Stomach (tissue), 8 donors: ENCODE measurements at regions not wholly inside any gene's neighbourhood (a gene's known extent, or its start where the extent isn't known, plus 50 kb on each side); places are given as distances from the start of the nearest gene placed in this dataset.
A peak's percentile ranks its signal among the peaks of the same experiment; 100 is the strongest.

Experiments
- DNase-seq, 2 donors: peaks; one replicate each; pipeline versions ENCODE4 v3.0.0 to v3.0.0-alpha.2; 2013 to 2019
- H3K27ac ChIP-seq, 5 donors: fragments of 200-600 bp in 4 of 5; sonication (generic) in 4 of 5; one replicate each; pipeline ENCODE4 v1.5.1; 2013 to 2019; ENCODE audit warnings: mild to moderate bottlenecking in 1 of 5, moderate library complexity in 1 of 5
- H3K27me3 ChIP-seq, 3 donors: fragments of 200-600 bp; sonication (generic); one replicate each; pipeline ENCODE4 v1.5.1; 2017 to 2019; ENCODE audit warnings: mixed run types in 1 of 3
- H3K36me3 ChIP-seq, 4 donors: fragments of 200-600 bp; sonication (generic); 1 replicate in 3 of 4; 2 replicates in 1 of 4; pipeline ENCODE4 v1.5.1; 2016 to 2019
- H3K4me1 ChIP-seq, 4 donors: fragments of 200-600 bp; sonication (generic); one replicate each; pipeline ENCODE4 v1.5.1; 2016 to 2019
- H3K4me3 ChIP-seq, 4 donors: fragments of 200-600 bp; sonication (generic) in 3 of 4; one replicate each; pipeline ENCODE4 v1.5.1; 2016 to 2019; ENCODE audit warnings: mild to moderate bottlenecking in 1 of 4
- H3K9me3 ChIP-seq, 4 donors: fragments of 200-600 bp; sonication (generic); one replicate each; pipeline ENCODE4 v1.5.1; 2016 to 2019
- EP300 ChIP-seq: sonication (generic); formaldehyde crosslinking; IDR thresholded peaks from one replicate; pipeline ENCODE4 v1.6.1; 2017; ENCODE audit warnings: antibody characterized with exemption
- POLR2A ChIP-seq, 4 donors: fragments of 450-650 bp; IDR thresholded peaks; one replicate each; pipeline ENCODE4 v1.6.1; 2016; ENCODE audit warnings: antibody characterized with exemption in 4 of 4, control low read depth in 2 of 4, mild to moderate bottlenecking in 1 of 4, moderate library complexity in 1 of 4
- POLR2AphosphoS5 ChIP-seq, 3 donors: sonication (generic); formaldehyde crosslinking; IDR thresholded peaks; one replicate each; pipeline ENCODE4 v1.6.1; 2016; ENCODE audit warnings: antibody characterized with exemption in 3 of 3
- WGBS, 5 donors: extraction: QIAGEN DNeasy Blood & Tissue Kit in 3 of 5; methylation state at CpG; one replicate each; pipeline versions ENCODE4 v1.1.5 to v1.1.7; 2013 to 2018; 5-methylcytosine and 5-hydroxymethylcytosine counted together
- intact Hi-C: fragments of 100-400 bp; cut with DNase I; formaldehyde crosslinking; loops from one replicate; pipeline ENCODE4 v1.15.1; 2023; ENCODE audit warnings: low total_unique reads
- TF ChIP-seq, protein P1 (sequence below), 7 experiments: fragments of 450-650 bp in 4 of 7; fragments of 200-600 bp in 3 of 7; sonication (generic) in 3 of 7; IDR thresholded peaks; one replicate each; pipeline ENCODE4 v1.5.1; 2016 to 2019; ENCODE audit warnings: antibody characterized with exemption in 7 of 7, control low read depth in 2 of 7, mild to moderate bottlenecking in 1 of 7
- donor health status: healthy with polysubstance abuse.
- donor health status: Bipolar disorder and iron deficiency.
- donor health status: healthy.

- 39 to 71% (median 53%) methylated on average over 1 of the region's 1 CpG for WGBS, 5 donors
- H3K36me3 ChIP-seq, result no peaks in the 10 kb centered on the region
- no peaks in the 10 kb centered on the region for H3K27me3 ChIP-seq
- H3K27ac ChIP-seq, result no peak overlapping the region
- peaks cover 0 to 37% (median 16%) of the 10 kb centered on the region in 4 donors for H3K4me1 ChIP-seq
- TF ChIP-seq POLR2A (IDR thresholded peaks at IDR 0.05) (no peak), POLR2AphosphoS5 (IDR thresholded peaks at IDR 0.05) (no peak)
- TF ChIP-seq, protein P1, sequence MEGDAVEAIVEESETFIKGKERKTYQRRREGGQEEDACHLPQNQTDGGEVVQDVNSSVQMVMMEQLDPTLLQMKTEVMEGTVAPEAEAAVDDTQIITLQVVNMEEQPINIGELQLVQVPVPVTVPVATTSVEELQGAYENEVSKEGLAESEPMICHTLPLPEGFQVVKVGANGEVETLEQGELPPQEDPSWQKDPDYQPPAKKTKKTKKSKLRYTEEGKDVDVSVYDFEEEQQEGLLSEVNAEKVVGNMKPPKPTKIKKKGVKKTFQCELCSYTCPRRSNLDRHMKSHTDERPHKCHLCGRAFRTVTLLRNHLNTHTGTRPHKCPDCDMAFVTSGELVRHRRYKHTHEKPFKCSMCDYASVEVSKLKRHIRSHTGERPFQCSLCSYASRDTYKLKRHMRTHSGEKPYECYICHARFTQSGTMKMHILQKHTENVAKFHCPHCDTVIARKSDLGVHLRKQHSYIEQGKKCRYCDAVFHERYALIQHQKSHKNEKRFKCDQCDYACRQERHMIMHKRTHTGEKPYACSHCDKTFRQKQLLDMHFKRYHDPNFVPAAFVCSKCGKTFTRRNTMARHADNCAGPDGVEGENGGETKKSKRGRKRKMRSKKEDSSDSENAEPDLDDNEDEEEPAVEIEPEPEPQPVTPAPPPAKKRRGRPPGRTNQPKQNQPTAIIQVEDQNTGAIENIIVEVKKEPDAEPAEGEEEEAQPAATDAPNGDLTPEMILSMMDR (IDR thresholded peaks at IDR 0.05), result no peak
- no peak for DNase-seq
- intact Hi-C loops, result no loop called here
- no peak overlapping the region for H3K4me3 ChIP-seq
- H3K9me3 ChIP-seq, result no peaks in the 10 kb centered on the region
Observed at GRCh38 chr2:215835657-215836056, 177.7 kb downstream of the MREG start.

- no peaks in the 10 kb centered on the region for H3K27me3 ChIP-seq
- peaks cover 0 to 41% (median 18%) of the 10 kb centered on the region in 4 donors for H3K4me1 ChIP-seq
- WGBS, 5 donors, result 82 to 95% (median 91%) methylated on average over 1 of the region's 1 CpG
- intact Hi-C loops, result no loop called here
- no peaks in the 10 kb centered on the region for H3K36me3 ChIP-seq
- no peak for DNase-seq
- no peak overlapping the region for H3K4me3 ChIP-seq
- H3K27ac ChIP-seq, result no peak overlapping the region
- no peaks in the 10 kb centered on the region for H3K9me3 ChIP-seq
- TF ChIP-seq, protein P1 (IDR thresholded peaks at IDR 0.05), result no peak
- no peak for TF ChIP-seq POLR2A (IDR thresholded peaks at IDR 0.05)
- no peak for TF ChIP-seq POLR2AphosphoS5 (IDR thresholded peaks at IDR 0.05)
- TF ChIP-seq EP300, result no peak
Observed at GRCh38 chr2:215835231-215835630, 178.1 kb downstream of the MREG start.

DNA sequence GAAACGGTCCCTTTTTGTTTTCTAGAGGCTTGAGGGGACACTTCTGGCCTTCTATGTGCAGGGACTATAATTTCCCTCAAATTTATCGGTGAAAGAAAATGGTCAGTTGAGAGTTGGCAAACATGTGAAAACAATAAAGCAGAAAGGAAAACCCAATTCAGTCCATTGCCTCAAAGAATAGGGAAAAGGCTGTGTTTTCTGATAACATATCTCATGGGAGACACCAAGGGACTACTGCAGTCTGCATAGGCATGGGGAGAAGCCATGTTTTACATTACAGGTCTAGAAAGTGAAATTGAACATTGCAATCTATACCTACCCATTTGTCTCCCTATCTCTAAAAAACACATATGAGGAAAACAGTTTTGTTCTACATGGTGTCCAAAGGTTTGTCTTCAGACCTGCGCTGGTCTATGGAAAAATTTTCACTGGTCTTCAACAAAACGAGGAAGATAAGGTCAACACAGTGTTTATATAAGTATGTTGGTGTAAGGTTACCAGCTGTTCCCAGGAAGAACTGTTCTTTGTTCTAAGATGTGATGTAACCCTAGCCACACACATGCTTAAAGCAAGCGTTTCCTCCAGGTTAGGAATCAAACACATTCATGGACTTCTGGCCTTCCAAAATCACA lies 179.7 kb downstream of the MREG start:
- 30 to 58% (median 49%) methylated on average over 5 of the region's 5 CpGs for WGBS, 5 donors
- Histone ChIP-seq H3K4me1 (peaks cover 0 to 46% (median 18%) of the 10 kb centered on the region in 4 donors), H3K9me3 (no peaks in the 10 kb centered on the region), H3K4me3 (no peak overlapping the region), H3K27me3 (no peaks in the 10 kb centered on the region), H3K27ac (peak overlapping the region in 2 of 5 donors; percentile 18 to 48), H3K36me3 (no peaks in the 10 kb centered on the region)
- intact Hi-C loops, result no loop called here
- TF ChIP-seq POLR2AphosphoS5 (IDR thresholded peaks at IDR 0.05) (peak in 1 of 3 donors; percentile 30), POLR2A (IDR thresholded peaks at IDR 0.05) (no peak)
- DNase-seq, result peak in 1 of 2 donors; percentile 72

DNA sequence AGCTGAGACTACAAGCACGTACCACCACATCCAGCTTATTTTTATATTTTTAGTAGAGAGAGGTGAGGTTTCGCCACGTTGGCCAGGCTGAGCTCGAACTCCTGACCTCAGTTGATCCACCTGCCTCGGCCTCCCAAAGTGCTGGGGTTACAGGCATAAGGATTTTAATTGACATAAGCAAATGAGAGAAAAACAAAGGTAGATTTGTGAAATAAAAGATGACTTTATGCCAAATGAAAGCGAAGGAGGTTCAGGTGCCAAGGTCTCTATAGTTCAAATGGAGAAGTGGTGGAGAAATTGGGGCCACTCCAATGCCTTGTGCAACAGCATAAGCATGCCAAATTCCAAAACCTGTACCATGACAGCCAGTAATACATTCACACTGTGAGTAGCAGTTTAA lies 180.6 kb downstream of the MREG start:
- H3K27ac ChIP-seq, result no peak overlapping the region
- WGBS, 5 donors, result 56 to 73% (median 66%) methylated on average over 6 of the region's 6 CpGs
- intact Hi-C loops, result no loop called here

More for the DNA sequence above, 180.6 kb downstream of the MREG start:
- no peaks in the 10 kb centered on the region for H3K27me3 ChIP-seq
- peak in 1 of 2 donors; percentile 61 for DNase-seq
- H3K9me3 ChIP-seq, result no peaks in the 10 kb centered on the region
- peaks cover 0 to 50% (median 18%) of the 10 kb centered on the region in 4 donors for H3K4me1 ChIP-seq
- no peak overlapping the region for H3K4me3 ChIP-seq
- TF ChIP-seq POLR2AphosphoS5 (IDR thresholded peaks at IDR 0.05), result no peak
- TF ChIP-seq, protein P1 (IDR thresholded peaks at IDR 0.05), result no peak
- no peak for TF ChIP-seq EP300
- no peak for TF ChIP-seq POLR2A (IDR thresholded peaks at IDR 0.05)
- no peaks in the 10 kb centered on the region for H3K36me3 ChIP-seq
